ENCODE measurements at regions not wholly inside any gene's neighbourhood (a gene's known extent, or its start where the extent isn't known, plus 50 kb on each side); places are given as distances from the start of the nearest gene placed in this dataset.

DNA sequence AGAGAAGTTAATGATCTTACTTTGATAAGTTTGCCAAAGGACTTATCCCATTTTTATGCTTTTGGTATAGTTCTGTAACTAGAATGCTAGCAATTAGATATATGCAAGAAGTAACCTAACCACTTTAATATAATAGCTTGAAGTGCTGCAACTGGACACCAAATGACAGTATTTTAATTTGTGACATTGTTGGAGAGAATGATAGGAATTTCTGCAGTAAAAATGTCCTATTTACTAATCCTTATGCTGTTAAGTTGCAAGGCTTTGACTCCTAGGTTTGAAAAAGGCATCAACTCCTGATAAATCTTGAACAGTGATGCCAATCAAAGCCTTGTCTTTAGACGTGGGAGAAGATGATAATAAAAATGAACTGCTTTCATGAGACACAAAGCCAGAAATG is 726.0 kb upstream of the GJE1 start:
- TF ChIP-seq POLR2A (IDR thresholded peaks at IDR 0.05; ENCODE audit: extremely low read depth, insufficient read length) (no peak), MYC (IDR thresholded peaks at IDR 0.05; ENCODE audit: low read depth, low read length) (no peak)
- TF ChIP-seq, protein P1, sequence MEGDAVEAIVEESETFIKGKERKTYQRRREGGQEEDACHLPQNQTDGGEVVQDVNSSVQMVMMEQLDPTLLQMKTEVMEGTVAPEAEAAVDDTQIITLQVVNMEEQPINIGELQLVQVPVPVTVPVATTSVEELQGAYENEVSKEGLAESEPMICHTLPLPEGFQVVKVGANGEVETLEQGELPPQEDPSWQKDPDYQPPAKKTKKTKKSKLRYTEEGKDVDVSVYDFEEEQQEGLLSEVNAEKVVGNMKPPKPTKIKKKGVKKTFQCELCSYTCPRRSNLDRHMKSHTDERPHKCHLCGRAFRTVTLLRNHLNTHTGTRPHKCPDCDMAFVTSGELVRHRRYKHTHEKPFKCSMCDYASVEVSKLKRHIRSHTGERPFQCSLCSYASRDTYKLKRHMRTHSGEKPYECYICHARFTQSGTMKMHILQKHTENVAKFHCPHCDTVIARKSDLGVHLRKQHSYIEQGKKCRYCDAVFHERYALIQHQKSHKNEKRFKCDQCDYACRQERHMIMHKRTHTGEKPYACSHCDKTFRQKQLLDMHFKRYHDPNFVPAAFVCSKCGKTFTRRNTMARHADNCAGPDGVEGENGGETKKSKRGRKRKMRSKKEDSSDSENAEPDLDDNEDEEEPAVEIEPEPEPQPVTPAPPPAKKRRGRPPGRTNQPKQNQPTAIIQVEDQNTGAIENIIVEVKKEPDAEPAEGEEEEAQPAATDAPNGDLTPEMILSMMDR (IDR thresholded peaks at IDR 0.05; ENCODE audit: low read depth, low read length): no peak
